ENCODE measurements at regions not wholly inside any gene's neighbourhood (a gene's known extent, or its start where the extent isn't known, plus 50 kb on each side); places are given as distances from the start of the nearest gene placed in this dataset.

GRCh38 chr18:10190564-10190963 lies 263.9 kb upstream of the APCDD1 start:
- WGBS (ENCODE audit: insufficient coverage) = 100% methylated on average over 1 of the region's 4 CpGs
- Histone ChIP-seq H3K4me3 (ENCODE audit: control insufficient read depth in 1 of 2, extremely low read depth in 1 of 2, low read length in 1 of 2) (no peak overlapping the region), H3K4me1 (ENCODE audit: control insufficient read depth in 1 of 2, extremely low read depth in 1 of 2, insufficient read depth in 2 of 2, low read length in 2 of 2) (no peaks in the 10 kb centered on the region), H3K9me3 (no peaks in the 10 kb centered on the region), H3K27me3 (replicated peaks in 1 of 2; ENCODE audit: control insufficient read depth in 2 of 2, extremely low read depth in 1 of 2, insufficient read depth in 2 of 2, low read length in 1 of 2) (peaks cover 0 to 10% of the 10 kb centered on the region in 2 experiments), H3K36me3 (ENCODE audit: control insufficient read depth in 2 of 2, extremely low read depth in 1 of 2, insufficient read depth in 1 of 2, low read length in 1 of 2) (no peaks in the 10 kb centered on the region), H3K27ac (ENCODE audit: low read length) (no peak overlapping the region)
- ATAC-seq (replicated peaks in 1 of 4) (no peak), DNase-seq (no peak)
- no peak overlapping the region for H3K27ac Mint-ChIP-seq
- no peak overlapping the region for H3K4me3 Mint-ChIP-seq
- H3K9me3 Mint-ChIP-seq = peaks cover 0 to 9% (median 0%) of the 10 kb centered on the region in 3 donors
- CTCF ChIA-PET = no interaction called here
- no peaks in the 10 kb centered on the region for H3K27me3 Mint-ChIP-seq
- no peaks in the 10 kb centered on the region for H3K4me1 Mint-ChIP-seq
- H3K36me3 Mint-ChIP-seq = no peaks in the 10 kb centered on the region
- POLR2A ChIA-PET = no interaction called here

- Histone ChIP-seq H3K4me3 (ENCODE audit: control insufficient read depth in 1 of 2, extremely low read depth in 1 of 2, low read length in 1 of 2) (no peak overlapping the region), H3K27ac (ENCODE audit: low read length) (no peak overlapping the region), H3K9me3 (no peaks in the 10 kb centered on the region), H3K4me1 (ENCODE audit: control insufficient read depth in 1 of 2, extremely low read depth in 1 of 2, insufficient read depth in 2 of 2, low read length in 2 of 2) (no peaks in the 10 kb centered on the region), H3K27me3 (replicated peaks in 1 of 2; ENCODE audit: control insufficient read depth in 2 of 2, extremely low read depth in 1 of 2, insufficient read depth in 2 of 2, low read length in 1 of 2) (peaks cover 0 to 10% of the 10 kb centered on the region in 2 experiments), H3K36me3 (ENCODE audit: control insufficient read depth in 2 of 2, extremely low read depth in 1 of 2, insufficient read depth in 1 of 2, low read length in 1 of 2) (no peaks in the 10 kb centered on the region)
- no peaks in the 10 kb centered on the region for H3K36me3 Mint-ChIP-seq
- WGBS (ENCODE audit: insufficient coverage) = no CpG with 5 or more reads among the region's 3 CpGs
- ChIA-PET POLR2A (no interaction called here), CTCF (no interaction called here)
- H3K27ac Mint-ChIP-seq = no peak overlapping the region
- H3K9me3 Mint-ChIP-seq = no peaks in the 10 kb centered on the region
- no peak for DNase-seq
- H3K4me3 Mint-ChIP-seq = no peak overlapping the region
- H3K27me3 Mint-ChIP-seq = no peaks in the 10 kb centered on the region
- no peaks in the 10 kb centered on the region for H3K4me1 Mint-ChIP-seq
- no peak for ATAC-seq (replicated peaks in 1 of 4)
Observed at GRCh38 chr18:10193444-10193843, 261.0 kb upstream of the APCDD1 start.

DNA sequence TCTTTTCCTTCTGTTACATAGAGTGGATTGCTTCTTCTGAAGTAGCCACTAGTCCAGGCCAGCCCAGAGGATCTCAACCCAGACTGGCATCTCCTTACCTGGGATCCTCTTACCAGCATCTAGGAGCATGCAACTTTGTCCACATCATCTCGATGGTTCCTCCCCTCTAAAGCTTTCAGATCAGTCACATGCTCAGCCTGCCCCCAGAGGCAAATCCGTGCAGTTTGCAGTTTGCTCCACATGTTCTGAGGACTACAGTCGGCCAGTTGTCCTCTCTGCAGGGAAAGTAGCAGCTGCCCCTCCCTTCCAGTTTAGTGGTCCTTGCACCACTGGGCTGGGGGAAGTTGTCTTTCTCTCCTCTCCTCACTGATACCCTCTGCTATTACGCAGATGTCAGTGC lies 259.8 kb upstream of the APCDD1 start:
- Mint-ChIP-seq H3K27ac (no peak overlapping the region), H3K27me3 (no peaks in the 10 kb centered on the region), H3K4me1 (no peaks in the 10 kb centered on the region), H3K4me3 (no peak overlapping the region), H3K36me3 (no peaks in the 10 kb centered on the region), H3K9me3 (no peaks in the 10 kb centered on the region)
- H3K36me3 ChIP-seq (ENCODE audit: control insufficient read depth in 2 of 2, extremely low read depth in 1 of 2, insufficient read depth in 1 of 2, low read length in 1 of 2) = no peaks in the 10 kb centered on the region
- H3K4me1 ChIP-seq (ENCODE audit: control insufficient read depth in 1 of 2, extremely low read depth in 1 of 2, insufficient read depth in 2 of 2, low read length in 2 of 2) = no peaks in the 10 kb centered on the region
- H3K9me3 ChIP-seq = no peaks in the 10 kb centered on the region
- H3K4me3 ChIP-seq (ENCODE audit: control insufficient read depth in 1 of 2, extremely low read depth in 1 of 2, low read length in 1 of 2) = no peak overlapping the region
- CTCF ChIA-PET = no interaction called here
- no peak for DNase-seq
- H3K27ac ChIP-seq (ENCODE audit: low read length) = no peak overlapping the region
- POLR2A ChIA-PET = no interaction called here
- ATAC-seq (replicated peaks in 1 of 4) = no peak
- H3K27me3 ChIP-seq (replicated peaks in 1 of 2; ENCODE audit: control insufficient read depth in 2 of 2, extremely low read depth in 1 of 2, insufficient read depth in 2 of 2, low read length in 1 of 2) = peaks cover 0 to 10% of the 10 kb centered on the region in 2 experiments
- 64% methylated on average over 2 of the region's 4 CpGs for WGBS (ENCODE audit: insufficient coverage)

DNA sequence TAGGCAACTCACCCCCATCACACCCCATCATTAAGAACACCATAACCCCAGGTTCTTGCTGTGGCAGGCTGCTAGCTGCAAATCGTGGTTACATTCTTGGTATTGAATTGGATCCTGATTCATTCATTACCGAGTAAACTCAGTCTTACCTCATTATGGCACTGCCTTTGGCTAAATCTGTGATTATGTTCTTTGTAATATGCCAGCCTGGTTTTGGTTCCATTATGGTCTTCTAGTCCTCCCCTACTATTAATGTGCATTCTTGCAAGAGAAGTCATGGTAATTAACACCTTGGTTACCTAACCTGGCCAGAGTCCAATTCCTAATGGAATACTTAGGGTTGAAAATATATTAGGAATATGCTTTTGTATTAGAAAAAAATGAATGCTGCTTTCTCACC lies 258.9 kb upstream of the APCDD1 start:
- H3K27me3 ChIP-seq (replicated peaks in 1 of 2; ENCODE audit: control insufficient read depth in 2 of 2, extremely low read depth in 1 of 2, insufficient read depth in 2 of 2, low read length in 1 of 2) = peaks cover 0 to 5% of the 10 kb centered on the region in 2 experiments
- Mint-ChIP-seq H3K27ac (no peak overlapping the region), H3K4me3 (no peak overlapping the region), H3K27me3 (no peaks in the 10 kb centered on the region), H3K4me1 (no peaks in the 10 kb centered on the region), H3K9me3 (no peaks in the 10 kb centered on the region), H3K36me3 (no peaks in the 10 kb centered on the region)
- ChIA-PET POLR2A (no interaction called here), CTCF (no interaction called here)
- H3K4me1 ChIP-seq (ENCODE audit: control insufficient read depth in 1 of 2, extremely low read depth in 1 of 2, insufficient read depth in 2 of 2, low read length in 2 of 2) = no peaks in the 10 kb centered on the region
- H3K36me3 ChIP-seq (ENCODE audit: control insufficient read depth in 2 of 2, extremely low read depth in 1 of 2, insufficient read depth in 1 of 2, low read length in 1 of 2) = no peaks in the 10 kb centered on the region
- no peak for ATAC-seq (replicated peaks in 1 of 4)
- no peak overlapping the region for H3K4me3 ChIP-seq (ENCODE audit: control insufficient read depth in 1 of 2, extremely low read depth in 1 of 2, low read length in 1 of 2)
- no CpG with 5 or more reads among the region's 2 CpGs for WGBS (ENCODE audit: insufficient coverage)
- no peak overlapping the region for H3K27ac ChIP-seq (ENCODE audit: low read length)
- DNase-seq = no peak
- H3K9me3 ChIP-seq = no peaks in the 10 kb centered on the region

DNA sequence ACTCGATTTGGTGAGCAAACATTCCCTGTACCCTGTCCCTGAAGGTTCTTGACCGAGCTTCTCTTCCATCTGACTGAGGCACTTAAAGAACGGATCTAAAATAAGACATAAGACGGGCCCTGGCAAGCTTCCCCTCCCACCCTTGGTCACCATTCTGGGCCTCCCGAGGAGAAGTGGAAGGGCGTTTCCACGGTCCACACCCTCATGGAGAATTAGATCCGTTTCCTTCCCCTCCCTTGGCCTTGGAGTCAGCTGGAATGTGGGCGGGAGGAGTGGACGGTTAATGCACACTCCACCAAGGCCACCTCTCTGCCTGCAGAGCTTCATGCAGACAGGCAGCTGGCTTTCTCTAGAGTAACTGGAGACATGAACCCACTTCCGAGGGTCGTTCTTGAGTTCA lies 257.3 kb upstream of the APCDD1 start:
- Histone ChIP-seq H3K36me3 (ENCODE audit: control insufficient read depth in 2 of 2, extremely low read depth in 1 of 2, insufficient read depth in 1 of 2, low read length in 1 of 2) (no peaks in the 10 kb centered on the region), H3K4me1 (ENCODE audit: control insufficient read depth in 1 of 2, extremely low read depth in 1 of 2, insufficient read depth in 2 of 2, low read length in 2 of 2) (no peaks in the 10 kb centered on the region), H3K9me3 (no peaks in the 10 kb centered on the region), H3K27me3 (replicated peaks in 1 of 2; ENCODE audit: control insufficient read depth in 2 of 2, extremely low read depth in 1 of 2, insufficient read depth in 2 of 2, low read length in 1 of 2) (peaks cover 0 to 5% of the 10 kb centered on the region in 2 experiments), H3K4me3 (ENCODE audit: control insufficient read depth in 1 of 2, extremely low read depth in 1 of 2, low read length in 1 of 2) (no peak overlapping the region), H3K27ac (ENCODE audit: low read length) (no peak overlapping the region)
- POLR2A ChIA-PET = no interaction called here
- Mint-ChIP-seq H3K9me3 (no peaks in the 10 kb centered on the region), H3K27ac (no peak overlapping the region), H3K4me3 (no peak overlapping the region), H3K36me3 (no peaks in the 10 kb centered on the region), H3K27me3 (no peaks in the 10 kb centered on the region), H3K4me1 (no peaks in the 10 kb centered on the region)
- 70% methylated on average over 6 of the region's 12 CpGs for WGBS (ENCODE audit: insufficient coverage)
- ATAC-seq (replicated peaks in 1 of 4) (no peak), DNase-seq (no peak)
- CTCF ChIA-PET = no interaction called here

GRCh38 chr18:10201226-10201625 lies 253.2 kb upstream of the APCDD1 start:
- no CpG with 5 or more reads among the region's 5 CpGs for WGBS (ENCODE audit: insufficient coverage)
- POLR2A ChIA-PET = no interaction called here
- Mint-ChIP-seq H3K4me1 (no peaks in the 10 kb centered on the region), H3K4me3 (no peak overlapping the region), H3K9me3 (no peaks in the 10 kb centered on the region), H3K27me3 (peaks cover 2 to 3% of the 10 kb centered on the region in 2 donors), H3K27ac (no peak overlapping the region), H3K36me3 (no peaks in the 10 kb centered on the region)
- CTCF ChIA-PET = interaction anchor here in 1 of 2 donors (1.1 kb wide), 1 partner anchor 16 kb away, joined by 3 read pairs; no protein-coding TSS in a partner anchor
- no peak overlapping the region for H3K4me3 ChIP-seq (ENCODE audit: control insufficient read depth in 1 of 2, extremely low read depth in 1 of 2, low read length in 1 of 2)
- DNase-seq = no peak
- H3K27ac ChIP-seq (ENCODE audit: low read length) = no peak overlapping the region
- no peaks in the 10 kb centered on the region for H3K36me3 ChIP-seq (ENCODE audit: control insufficient read depth in 2 of 2, extremely low read depth in 1 of 2, insufficient read depth in 1 of 2, low read length in 1 of 2)
- no peaks in the 10 kb centered on the region for H3K27me3 ChIP-seq (replicated peaks in 1 of 2; ENCODE audit: control insufficient read depth in 2 of 2, extremely low read depth in 1 of 2, insufficient read depth in 2 of 2, low read length in 1 of 2)
- no peaks in the 10 kb centered on the region for H3K4me1 ChIP-seq (ENCODE audit: control insufficient read depth in 1 of 2, extremely low read depth in 1 of 2, insufficient read depth in 2 of 2, low read length in 2 of 2)
- H3K9me3 ChIP-seq = no peaks in the 10 kb centered on the region
- ATAC-seq (replicated peaks in 1 of 4) = no peak

DNA sequence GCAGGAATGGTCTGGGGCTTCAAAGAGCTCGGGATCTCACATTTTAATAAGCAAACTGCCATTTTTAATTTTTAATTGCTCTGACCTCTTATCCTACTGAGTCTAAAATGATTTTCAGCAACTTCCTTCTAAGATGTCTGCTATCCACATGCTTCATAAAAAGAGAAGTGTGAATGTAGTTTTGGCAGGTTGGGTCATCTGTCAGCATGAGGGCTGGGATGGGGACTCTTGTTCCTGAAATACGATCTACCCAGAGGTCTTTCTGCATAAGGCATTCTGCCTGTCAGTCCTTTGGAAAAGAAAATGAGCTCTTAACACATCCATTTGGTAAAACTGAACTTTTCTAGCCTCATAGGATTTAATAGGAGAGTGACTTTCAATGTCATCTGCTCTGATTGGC lies 252.8 kb upstream of the APCDD1 start:
- Histone ChIP-seq H3K27me3 (replicated peaks in 1 of 2; ENCODE audit: control insufficient read depth in 2 of 2, extremely low read depth in 1 of 2, insufficient read depth in 2 of 2, low read length in 1 of 2) (no peaks in the 10 kb centered on the region), H3K9me3 (no peaks in the 10 kb centered on the region), H3K27ac (ENCODE audit: low read length) (no peak overlapping the region), H3K4me1 (ENCODE audit: control insufficient read depth in 1 of 2, extremely low read depth in 1 of 2, insufficient read depth in 2 of 2, low read length in 2 of 2) (no peaks in the 10 kb centered on the region), H3K36me3 (ENCODE audit: control insufficient read depth in 2 of 2, extremely low read depth in 1 of 2, insufficient read depth in 1 of 2, low read length in 1 of 2) (no peaks in the 10 kb centered on the region), H3K4me3 (ENCODE audit: control insufficient read depth in 1 of 2, extremely low read depth in 1 of 2, low read length in 1 of 2) (no peak overlapping the region)
- Mint-ChIP-seq H3K27ac (no peak overlapping the region), H3K4me3 (no peak overlapping the region), H3K9me3 (no peaks in the 10 kb centered on the region), H3K27me3 (peaks cover 6% of the 10 kb centered on the region in 2 donors), H3K36me3 (no peaks in the 10 kb centered on the region), H3K4me1 (no peaks in the 10 kb centered on the region)
- ATAC-seq (replicated peaks in 1 of 4) (no peak), DNase-seq (no peak)
- ChIA-PET POLR2A (no interaction called here), CTCF (no interaction called here)
- no CpG with 5 or more reads among the region's 2 CpGs for WGBS (ENCODE audit: insufficient coverage)

Data from T-cell (primary cell).